ENCODE measurements at regions not wholly inside any gene's neighbourhood (a gene's known extent, or its start where the extent isn't known, plus 50 kb on each side); places are given as distances from the start of the nearest gene placed in this dataset.

GRCh38 chr2:240213226-240213475 lies 72.7 kb upstream of the OTOS start:
- TF ChIP-seq JUND (IDR thresholded peaks at IDR 0.05) (no peak), EP300 (IDR thresholded peaks at IDR 0.05; ENCODE audit: borderline replicate concordance in 1 of 2, low read depth in 1 of 2, low read length in 1 of 2) (no peak), EZH2phosphoT487 (IDR thresholded peaks at IDR 0.05; ENCODE audit: borderline replicate concordance, low read depth) (no peak), TEAD4 (IDR thresholded peaks at IDR 0.05; ENCODE audit: borderline replicate concordance, insufficient read depth) (no peak), CTCF (IDR thresholded peaks at IDR 0.05) (no peak), YY1 (IDR thresholded peaks at IDR 0.05; ENCODE audit: low read depth) (no peak), USF2 (IDR thresholded peaks at IDR 0.05; ENCODE audit: borderline replicate concordance, low read depth, low read length) (no peak), TCF12 (IDR thresholded peaks at IDR 0.05) (no peak), RAD21 (IDR thresholded peaks at IDR 0.05; ENCODE audit: low read length) (no peak), SMC3 (IDR thresholded peaks at IDR 0.05; ENCODE audit: low read depth, low read length) (no peak), MAX (IDR thresholded peaks at IDR 0.05; ENCODE audit: low read depth) (no peak), GATA2 (CRISPR knock-in tag; IDR thresholded peaks at IDR 0.05) (no peak), ZBTB33 (IDR thresholded peaks at IDR 0.05; ENCODE audit: borderline replicate concordance, low read depth) (no peak)

Data from SK-N-SH (cell line).